Skeletal muscle satellite cell (primary cell): ENCODE measurements at regions not wholly inside any gene's neighbourhood (a gene's known extent, or its start where the extent isn't known, plus 50 kb on each side); places are given as distances from the start of the nearest gene placed in this dataset.

ENCODE experiments used
- H3K27me3 ChIP-seq: 2 replicates; pipeline ENCODE4 v1.7.0; 2013; ENCODE audit warnings: low read length; ENCODE audit not compliant: control insufficient read depth, insufficient read depth
- H3K36me3 ChIP-seq: 2 replicates; pipeline ENCODE4 v1.7.0; 2013; ENCODE audit warnings: mild to moderate bottlenecking, control low read depth, low read length; ENCODE audit not compliant: insufficient read depth
- H3K4me1 ChIP-seq: 2 replicates; pipeline ENCODE4 v1.7.0; 2013; ENCODE audit warnings: low read length; ENCODE audit not compliant: control insufficient read depth, insufficient read depth
- H3K4me2 ChIP-seq: 2 replicates; pipeline ENCODE4 v1.7.0; 2013; ENCODE audit warnings: mild to moderate bottlenecking, low read length
- H3K4me3 ChIP-seq: 2 replicates; pipeline ENCODE4 v1.7.0; 2013; ENCODE audit warnings: low read length
- H3K9ac ChIP-seq: 2 replicates; pipeline ENCODE4 v1.7.0; 2013; ENCODE audit warnings: mild to moderate bottlenecking, low read depth, low read length, moderate library complexity
- H3K9me3 ChIP-seq: replicated peaks from 2 replicates; pipeline ENCODE4 v1.7.0; 2013; ENCODE audit warnings: mild to moderate bottlenecking, control low read depth, low read length

- Histone ChIP-seq H3K4me3 (no peak overlapping the region), H3K4me2 (no peak overlapping the region), H3K4me1 (no peaks in the 10 kb centered on the region), H3K36me3 (no peaks in the 10 kb centered on the region), H3K9ac (no peak overlapping the region), H3K27me3 (no peaks in the 10 kb centered on the region), H3K9me3 (peaks cover 10% of the 10 kb centered on the region)
Measured at GRCh38 chr2:239485622-239486021, 84.8 kb upstream of the HDAC4 start.

DNA sequence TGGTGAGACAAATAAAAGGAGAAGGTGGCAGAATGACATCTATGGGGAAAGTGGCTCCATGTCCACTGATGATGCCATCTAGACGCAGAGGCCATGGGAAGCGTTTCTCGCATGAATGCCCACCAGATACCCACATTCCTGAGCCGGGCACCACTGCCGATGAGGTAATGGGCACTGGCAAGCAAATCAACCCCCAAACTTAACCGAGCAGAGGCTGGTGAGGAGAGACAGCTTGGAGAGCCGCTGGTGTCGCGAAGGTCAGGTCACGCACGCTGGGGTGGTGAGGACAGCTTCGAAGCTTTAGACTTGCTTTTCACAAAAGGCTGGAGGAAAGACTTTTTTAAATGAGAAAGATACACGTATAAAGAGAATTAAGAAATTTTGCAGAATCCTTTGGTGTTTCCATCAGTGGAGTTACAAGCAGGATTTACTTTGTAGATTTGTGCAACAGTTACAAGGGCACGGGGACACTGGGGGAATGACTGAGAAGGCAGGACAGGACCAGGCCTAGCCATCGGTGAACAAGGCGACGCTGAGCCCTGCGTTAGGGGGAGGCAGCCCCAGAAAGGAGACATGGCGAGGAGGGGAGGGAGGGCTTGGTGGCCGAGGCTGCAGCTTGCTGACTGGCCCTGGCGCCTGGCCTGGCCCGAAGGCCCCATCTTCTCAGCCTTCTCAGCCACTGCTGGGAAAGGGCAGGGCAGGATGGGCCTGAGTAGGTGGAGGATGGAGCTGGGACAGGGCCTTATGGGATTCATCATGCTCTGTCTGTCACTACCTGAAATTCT lies 83.9 kb upstream of the HDAC4 start:
- H3K4me2 ChIP-seq: no peak overlapping the region
- H3K4me1 ChIP-seq: no peaks in the 10 kb centered on the region
- no peaks in the 10 kb centered on the region for H3K36me3 ChIP-seq
- H3K9ac ChIP-seq: no peak overlapping the region
- H3K27me3 ChIP-seq: no peaks in the 10 kb centered on the region
- H3K9me3 ChIP-seq: peaks cover 10% of the 10 kb centered on the region
- H3K4me3 ChIP-seq: no peak overlapping the region

- Histone ChIP-seq H3K9me3 (peaks cover 10% of the 10 kb centered on the region), H3K9ac (no peak overlapping the region), H3K27me3 (no peaks in the 10 kb centered on the region), H3K4me2 (no peak overlapping the region), H3K4me1 (no peaks in the 10 kb centered on the region), H3K36me3 (no peaks in the 10 kb centered on the region), H3K4me3 (no peak overlapping the region)
Measured at GRCh38 chr2:239482778-239483712, 82.2 kb upstream of the HDAC4 start.

DNA sequence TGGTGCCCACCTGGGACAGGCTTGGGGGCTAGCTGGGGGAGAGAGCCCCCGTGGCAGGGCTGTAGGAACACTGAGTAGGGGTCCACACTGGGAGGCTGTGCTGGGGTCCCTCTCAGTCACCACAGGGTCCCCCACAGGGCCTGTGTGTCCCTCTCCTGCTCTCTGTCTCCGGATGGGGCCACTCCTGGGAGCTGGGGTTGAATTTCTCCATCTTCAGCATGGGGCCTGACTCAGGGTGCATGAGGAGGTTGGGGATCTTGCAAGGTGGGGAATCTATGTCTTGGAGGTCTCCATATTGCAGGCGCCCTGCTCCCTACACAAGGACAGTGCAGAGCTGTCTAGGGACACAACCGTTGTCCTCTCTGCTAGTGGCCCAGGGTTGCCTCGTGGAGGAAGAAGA lies 78.7 kb upstream of the HDAC4 start:
- H3K4me3 ChIP-seq: no peak overlapping the region
- H3K4me1 ChIP-seq: no peaks in the 10 kb centered on the region
- H3K9ac ChIP-seq: no peak overlapping the region
- H3K9me3 ChIP-seq: peaks cover 18% of the 10 kb centered on the region
- H3K4me2 ChIP-seq: no peak overlapping the region
- no peaks in the 10 kb centered on the region for H3K27me3 ChIP-seq
- no peaks in the 10 kb centered on the region for H3K36me3 ChIP-seq

GRCh38 chr2:239477591-239477990 lies 76.8 kb upstream of the HDAC4 start:
- Histone ChIP-seq H3K4me1 (no peaks in the 10 kb centered on the region), H3K27me3 (no peaks in the 10 kb centered on the region), H3K9me3 (peaks cover 9% of the 10 kb centered on the region), H3K9ac (no peak overlapping the region), H3K4me2 (no peak overlapping the region), H3K36me3 (no peaks in the 10 kb centered on the region), H3K4me3 (no peak overlapping the region)

DNA sequence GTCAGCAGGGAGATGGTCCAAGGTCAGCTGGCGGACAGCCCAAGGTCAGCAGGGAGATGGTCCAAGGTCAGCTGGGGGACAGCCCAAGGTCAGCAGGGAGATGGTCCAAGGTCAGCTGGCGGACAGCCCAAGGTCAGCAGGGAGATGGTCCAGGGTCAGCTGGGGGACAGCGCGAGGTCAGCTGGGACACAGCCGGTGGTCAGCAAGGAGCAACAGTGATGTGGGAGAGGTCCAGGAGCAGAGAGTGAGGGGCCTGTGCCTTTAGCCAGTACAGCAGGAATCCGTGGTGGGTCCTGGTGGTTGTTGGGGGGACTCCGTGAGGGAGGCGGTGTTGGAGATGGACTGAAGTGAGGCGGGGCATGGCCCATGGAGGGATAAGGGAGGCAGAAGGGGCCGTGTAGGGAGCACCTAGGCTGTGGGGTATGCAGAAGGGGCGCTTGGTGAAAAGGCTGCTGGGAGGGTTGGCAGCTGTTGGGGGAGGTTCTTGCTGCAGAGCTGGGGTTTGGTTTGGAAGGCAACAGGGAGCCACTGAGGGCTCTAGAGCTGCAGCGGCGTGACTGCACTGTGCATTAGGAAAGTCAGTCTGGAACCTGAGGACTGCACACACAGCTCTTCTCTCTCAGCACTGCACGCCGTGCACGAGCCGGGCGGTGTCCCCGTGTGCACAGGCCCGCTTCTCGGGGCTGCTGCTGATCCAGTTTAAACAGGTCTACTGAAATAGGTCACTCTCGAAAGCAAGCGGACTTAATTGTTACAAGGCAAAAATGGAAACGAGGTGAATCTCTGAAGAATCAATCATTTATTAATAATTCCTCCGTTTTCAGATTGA lies 76.2 kb upstream of the HDAC4 start:
- no peaks in the 10 kb centered on the region for H3K27me3 ChIP-seq
- H3K9me3 ChIP-seq: peaks cover 9% of the 10 kb centered on the region
- no peak overlapping the region for H3K9ac ChIP-seq
- no peak overlapping the region for H3K4me2 ChIP-seq
- no peaks in the 10 kb centered on the region for H3K36me3 ChIP-seq
- no peaks in the 10 kb centered on the region for H3K4me1 ChIP-seq
- H3K4me3 ChIP-seq: no peak overlapping the region

- no peaks in the 10 kb centered on the region for H3K4me1 ChIP-seq
- no peak overlapping the region for H3K4me3 ChIP-seq
- no peaks in the 10 kb centered on the region for H3K27me3 ChIP-seq
- no peak overlapping the region for H3K9ac ChIP-seq
- H3K4me2 ChIP-seq: no peak overlapping the region
- peaks cover 9% of the 10 kb centered on the region for H3K9me3 ChIP-seq
- H3K36me3 ChIP-seq: no peaks in the 10 kb centered on the region
Measured at GRCh38 chr2:239476029-239476756, 75.4 kb upstream of the HDAC4 start.

DNA sequence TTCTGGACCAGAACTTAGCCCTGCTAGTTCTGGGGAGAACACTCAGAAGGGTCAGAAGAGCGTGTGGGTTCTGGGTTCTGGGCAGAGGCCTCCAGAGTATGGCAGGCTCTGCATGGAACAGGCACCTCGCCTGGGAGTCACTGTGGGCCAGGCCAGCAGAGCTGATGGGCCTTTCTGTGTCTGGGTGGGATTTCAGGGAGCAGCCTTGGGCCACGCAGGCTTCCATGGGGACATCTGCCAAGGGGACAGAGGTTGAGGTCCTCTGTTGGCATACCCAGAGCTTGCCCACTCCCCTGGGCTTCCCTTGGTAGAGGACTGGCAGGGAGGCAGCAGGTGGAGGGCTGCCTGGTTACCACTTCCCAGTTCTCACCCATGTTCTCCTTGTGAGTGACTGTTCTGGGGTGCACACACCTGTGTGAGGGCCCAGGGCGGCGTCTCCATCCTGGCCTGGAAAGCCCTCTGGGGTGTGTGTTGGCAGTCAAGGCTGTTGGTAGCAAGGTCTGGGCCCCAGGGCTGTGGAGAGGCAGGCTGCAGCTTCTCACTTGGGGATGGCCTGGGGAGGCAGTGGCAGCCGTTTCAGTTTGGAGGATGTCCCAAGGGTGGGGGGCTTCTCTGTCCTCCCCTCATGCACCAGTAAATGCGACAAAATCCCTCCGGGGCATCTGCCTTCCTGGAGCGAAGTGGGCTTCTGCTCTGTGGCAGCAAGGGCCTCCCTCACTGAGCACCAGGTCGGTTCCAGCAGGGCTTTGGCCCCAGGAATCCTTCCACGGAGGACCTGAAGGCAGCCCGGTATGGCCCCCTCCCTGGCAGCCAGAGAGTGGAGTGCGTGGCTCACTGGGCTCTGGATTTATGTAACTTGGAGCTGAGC lies 74.6 kb upstream of the HDAC4 start:
- H3K27me3 ChIP-seq: no peaks in the 10 kb centered on the region
- H3K4me1 ChIP-seq: no peaks in the 10 kb centered on the region
- no peak overlapping the region for H3K9ac ChIP-seq
- H3K36me3 ChIP-seq: no peaks in the 10 kb centered on the region
- no peak overlapping the region for H3K4me2 ChIP-seq
- H3K4me3 ChIP-seq: no peak overlapping the region
- peaks cover 11% of the 10 kb centered on the region for H3K9me3 ChIP-seq

DNA sequence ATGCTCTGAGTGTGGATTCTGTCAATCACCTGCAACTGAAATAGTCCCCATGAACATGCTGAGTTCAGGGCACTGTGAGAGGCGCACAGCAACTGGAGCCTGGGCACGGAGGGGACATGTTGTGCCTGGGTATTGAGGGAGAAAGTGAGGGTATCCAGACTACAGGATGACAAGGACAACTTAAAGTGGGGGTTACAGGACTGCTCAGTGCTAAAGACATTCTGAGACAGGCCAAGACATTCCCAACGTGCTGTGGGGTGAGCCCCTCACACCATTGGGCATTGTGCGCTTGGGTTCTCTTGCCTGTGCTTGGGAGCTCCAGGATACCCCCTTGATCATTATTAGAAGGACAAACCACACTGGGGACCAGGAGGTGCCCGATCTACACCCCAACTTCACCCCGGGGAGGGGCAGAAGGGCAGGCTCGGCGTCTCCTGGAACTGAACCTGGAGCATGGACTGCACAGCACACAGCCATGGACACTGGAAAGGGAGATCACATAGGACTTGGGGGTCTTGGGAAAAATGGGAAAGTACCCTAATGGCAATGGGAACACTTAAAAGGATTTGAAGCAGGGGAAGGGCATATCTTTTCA lies 72.5 kb upstream of the HDAC4 start:
- Histone ChIP-seq H3K36me3 (no peaks in the 10 kb centered on the region), H3K4me2 (no peak overlapping the region), H3K9me3 (peaks cover 13% of the 10 kb centered on the region), H3K9ac (no peak overlapping the region), H3K27me3 (no peaks in the 10 kb centered on the region), H3K4me3 (no peak overlapping the region), H3K4me1 (no peaks in the 10 kb centered on the region)

DNA sequence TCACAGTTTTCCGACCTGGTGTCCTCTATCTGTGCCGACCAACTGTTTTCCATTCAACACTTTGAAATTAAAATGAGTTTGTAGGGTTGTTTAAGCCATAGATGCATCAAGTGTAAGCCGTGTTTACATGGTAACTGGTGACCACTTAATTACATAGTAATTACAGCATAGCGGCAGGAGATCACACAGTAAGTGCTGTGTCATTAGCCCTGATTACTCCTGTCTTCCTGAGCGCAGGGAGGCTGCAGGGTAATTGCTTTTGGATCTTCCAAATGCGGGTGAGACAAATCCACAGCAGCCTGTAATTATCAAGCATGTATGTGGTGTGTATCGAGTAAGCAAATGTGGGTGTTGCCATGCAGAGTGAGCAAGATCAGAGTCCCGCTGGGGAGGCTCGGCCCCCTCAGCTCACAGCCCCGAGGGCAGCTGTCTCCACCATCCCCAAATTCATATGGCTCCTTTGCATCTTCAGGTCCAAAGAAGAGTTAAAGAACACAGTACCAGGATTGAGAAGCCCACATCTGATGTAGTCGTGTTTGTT lies 71.5 kb upstream of the HDAC4 start:
- H3K4me2 ChIP-seq: no peak overlapping the region
- H3K9me3 ChIP-seq: peaks cover 11% of the 10 kb centered on the region

More for the DNA sequence above, 71.5 kb upstream of the HDAC4 start:
- H3K27me3 ChIP-seq: no peaks in the 10 kb centered on the region
- H3K9ac ChIP-seq: no peak overlapping the region
- no peaks in the 10 kb centered on the region for H3K4me1 ChIP-seq
- H3K4me3 ChIP-seq: no peak overlapping the region
- H3K36me3 ChIP-seq: no peaks in the 10 kb centered on the region
